ENCODE measurements at regions not wholly inside any gene's neighbourhood (a gene's known extent, or its start where the extent isn't known, plus 50 kb on each side); places are given as distances from the start of the nearest gene placed in this dataset.
"Not testable (repeated sequence)": the region's sequence is repeated elsewhere in the genome, so short reads cannot be mapped to it uniquely, and the experiment has no call there.

- DNase-seq (ENCODE audit: low spot score) = no peak
- FAIRE-seq = no peak
These were observed 641.7 kb downstream of the TNS3 start for GRCh38 chr7:46940178-46940577.

- FAIRE-seq (no peak), DNase-seq (ENCODE audit: low spot score) (no peak)
These were observed 642.4 kb downstream of the TNS3 start for GRCh38 chr7:46939558-46939957.

GRCh38 chr7:46939089-46939488, 642.8 kb downstream of the TNS3 start:
- FAIRE-seq = no peak
- no peak for DNase-seq (ENCODE audit: low spot score)

- FAIRE-seq = no peak
These were observed 644.1 kb downstream of the TNS3 start for GRCh38 chr7:46937826-46938225.

GRCh38 chr7:46934198-46934825, 647.6 kb downstream of the TNS3 start:
- FAIRE-seq (no peak), DNase-seq (ENCODE audit: low spot score) (no peak)

More at GRCh38 chr7:46937826-46938225, 644.1 kb downstream of the TNS3 start:
- DNase-seq (ENCODE audit: low spot score) = no peak

GRCh38 chr7:46933596-46933995, 648.3 kb downstream of the TNS3 start:
- FAIRE-seq (no peak), DNase-seq (ENCODE audit: low spot score) (no peak)

- peak; percentile 23 for DNase-seq (ENCODE audit: low spot score)
- no peak for FAIRE-seq
These were observed 649.1 kb downstream of the TNS3 start for GRCh38 chr7:46932676-46933424.

- FAIRE-seq (no peak), DNase-seq (ENCODE audit: low spot score) (no peak)
These were observed 649.6 kb downstream of the TNS3 start for GRCh38 chr7:46932306-46932675.

- FAIRE-seq (no peak), DNase-seq (ENCODE audit: low spot score) (peak; percentile 82)
These were observed 651.5 kb downstream of the TNS3 start for GRCh38 chr7:46930366-46930765.

GRCh38 chr7:46929359-46929758, 652.6 kb downstream of the TNS3 start:
- DNase-seq (ENCODE audit: low spot score) = no peak
- no peak for FAIRE-seq

GRCh38 chr7:46928719-46929118, 653.2 kb downstream of the TNS3 start:
- no peak for FAIRE-seq
- DNase-seq (ENCODE audit: low spot score) = no peak

GRCh38 chr7:46927131-46927810, 654.6 kb downstream of the TNS3 start:
- FAIRE-seq = no peak
- DNase-seq (ENCODE audit: low spot score) = no peak

- FAIRE-seq (no peak), DNase-seq (ENCODE audit: low spot score) (no peak)
These were observed 665.3 kb downstream of the TNS3 start for GRCh38 chr7:46916581-46916980.

GRCh38 chr7:46912692-46913091, 669.2 kb downstream of the TNS3 start:
- FAIRE-seq = no peak
- DNase-seq (ENCODE audit: low spot score) = no peak

GRCh38 chr7:46909601-46910051, 672.3 kb downstream of the TNS3 start:
- peak; percentile 50 for DNase-seq (ENCODE audit: low spot score)
- FAIRE-seq = no peak

GRCh38 chr7:46908770-46909169, 673.1 kb downstream of the TNS3 start:
- peak; percentile 73 for FAIRE-seq
- peak; percentile 80 for DNase-seq (ENCODE audit: low spot score)

- DNase-seq (ENCODE audit: low spot score); FAIRE-seq: not testable (repeated sequence)
These were observed 677.4 kb downstream of the TNS3 start for GRCh38 chr7:46904523-46904922.

GRCh38 chr7:46902463-46902862, 679.4 kb downstream of the TNS3 start:
- FAIRE-seq = no peak

GRCh38 chr7:46900312-46901263, 681.3 kb downstream of the TNS3 start:
- FAIRE-seq (no peak), DNase-seq (ENCODE audit: low spot score) (no peak)

More at GRCh38 chr7:46902463-46902862, 679.4 kb downstream of the TNS3 start:
- no peak for DNase-seq (ENCODE audit: low spot score)

- DNase-seq (ENCODE audit: low spot score) (no peak), FAIRE-seq (no peak)
These were observed 684.5 kb downstream of the TNS3 start for GRCh38 chr7:46897381-46897780.

Measured in urothelium cell line (cell line).